PC-9 (cell line): ENCODE measurements at regions not wholly inside any gene's neighbourhood (a gene's known extent, or its start where the extent isn't known, plus 50 kb on each side); places are given as distances from the start of the nearest gene placed in this dataset.

Source experiments
- CTCF ChIP-seq: fragments of 200-600 bp; sonication (generic); conservative IDR thresholded peaks from 2 replicates; pipeline ENCODE4 v1.6.1; 2017; ENCODE audit warnings: mixed run types, antibody characterized with exemption, mild to moderate bottlenecking, moderate library complexity
- EZH2 ChIP-seq: fragments of 200-600 bp; sonication (generic); IDR thresholded peaks from 2 replicates; pipeline ENCODE4 v1.8.0; 2017; ENCODE audit warnings: antibody characterized with exemption, low read depth

- TF ChIP-seq CTCF: no peak
- no peak for TF ChIP-seq EZH2
These were observed 60.6 kb upstream of the NKX1-1 start for GRCh38 chr4:1466863-1467165.
